Keratinocyte (primary cell): ENCODE measurements at regions not wholly inside any gene's neighbourhood (a gene's known extent, or its start where the extent isn't known, plus 50 kb on each side); places are given as distances from the start of the nearest gene placed in this dataset.

Experiments
- EZH2 ChIP-seq: IDR thresholded peaks from one replicate; pipeline ENCODE4 v1.6.1; 2012; ENCODE audit warnings: inconsistent platforms, mild to moderate bottlenecking, low read length, moderate library complexity
- TF ChIP-seq, protein P1 (sequence below), 3 experiments: IDR thresholded peaks in 1 of 3; conservative IDR thresholded peaks in 1 of 3; optimal IDR thresholded peaks in 1 of 3; 2 replicates in 2 of 3; 3 replicates in 1 of 3; pipeline versions ENCODE3 to v1.5.1; 2011; ENCODE audit warnings: low read length in 3 of 3, mild to moderate bottlenecking in 3 of 3, moderate library complexity in 2 of 3, control low read depth in 1 of 3, inconsistent platforms in 1 of 3; ENCODE audit not compliant: insufficient read depth in 2 of 3; ENCODE audit errors: extremely low read depth in 1 of 3

DNA sequence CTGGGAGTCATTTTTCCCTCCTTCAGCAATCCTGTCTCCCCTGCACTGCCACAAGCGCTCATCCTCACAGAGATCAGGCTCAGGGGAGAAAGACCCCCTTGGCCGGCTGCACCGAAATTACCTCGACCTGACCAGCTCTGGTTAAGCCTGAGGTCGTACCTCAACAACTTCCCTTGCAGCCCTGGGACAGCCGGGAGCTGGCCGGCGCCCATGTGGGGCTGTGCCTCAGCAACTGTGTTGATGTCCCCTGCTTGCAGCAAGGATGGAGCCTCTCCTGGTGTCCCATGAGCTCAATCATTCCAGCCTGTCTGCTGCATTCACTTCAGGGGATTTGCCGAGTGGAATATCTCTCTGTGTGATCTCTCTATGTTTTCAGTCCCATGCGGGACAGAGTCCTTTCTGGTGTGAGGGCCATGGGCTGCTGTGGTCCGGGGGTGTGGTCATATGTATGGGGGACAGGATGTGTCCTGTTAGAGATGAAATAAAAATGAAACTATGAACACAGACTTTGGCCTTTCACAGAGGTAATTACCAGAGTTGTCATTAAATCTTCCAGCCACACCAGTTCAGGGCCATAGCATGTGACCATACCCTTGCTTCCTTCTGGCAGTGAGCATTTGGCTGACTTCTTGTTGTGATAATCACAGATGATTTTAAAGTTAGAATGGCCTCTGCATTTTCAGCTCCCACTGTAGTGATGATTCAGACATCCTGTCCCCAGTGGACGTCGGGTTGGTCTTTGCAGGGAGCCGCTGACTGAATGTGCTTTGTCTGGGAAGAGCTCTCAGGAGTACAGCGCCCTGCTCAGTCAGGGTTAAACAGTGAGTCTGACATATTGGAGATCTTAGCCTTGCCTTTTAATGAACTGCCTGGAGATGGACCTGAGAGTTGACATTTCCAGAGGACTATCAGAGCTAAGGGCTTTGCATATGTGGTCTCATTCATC is 405.9 kb downstream of the AACS start:
- TF ChIP-seq, protein P1, sequence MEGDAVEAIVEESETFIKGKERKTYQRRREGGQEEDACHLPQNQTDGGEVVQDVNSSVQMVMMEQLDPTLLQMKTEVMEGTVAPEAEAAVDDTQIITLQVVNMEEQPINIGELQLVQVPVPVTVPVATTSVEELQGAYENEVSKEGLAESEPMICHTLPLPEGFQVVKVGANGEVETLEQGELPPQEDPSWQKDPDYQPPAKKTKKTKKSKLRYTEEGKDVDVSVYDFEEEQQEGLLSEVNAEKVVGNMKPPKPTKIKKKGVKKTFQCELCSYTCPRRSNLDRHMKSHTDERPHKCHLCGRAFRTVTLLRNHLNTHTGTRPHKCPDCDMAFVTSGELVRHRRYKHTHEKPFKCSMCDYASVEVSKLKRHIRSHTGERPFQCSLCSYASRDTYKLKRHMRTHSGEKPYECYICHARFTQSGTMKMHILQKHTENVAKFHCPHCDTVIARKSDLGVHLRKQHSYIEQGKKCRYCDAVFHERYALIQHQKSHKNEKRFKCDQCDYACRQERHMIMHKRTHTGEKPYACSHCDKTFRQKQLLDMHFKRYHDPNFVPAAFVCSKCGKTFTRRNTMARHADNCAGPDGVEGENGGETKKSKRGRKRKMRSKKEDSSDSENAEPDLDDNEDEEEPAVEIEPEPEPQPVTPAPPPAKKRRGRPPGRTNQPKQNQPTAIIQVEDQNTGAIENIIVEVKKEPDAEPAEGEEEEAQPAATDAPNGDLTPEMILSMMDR (optimal IDR thresholded peaks at IDR 0.05 in 1 of 3, IDR thresholded peaks at IDR 0.05 in 1 of 3, conservative IDR thresholded peaks at IDR 0.05 in 1 of 3; ENCODE audit: extremely low read depth in 1 of 3, insufficient read depth in 2 of 3, low read length in 3 of 3), result no peak
- TF ChIP-seq EZH2, result no peak
